Activated CD8-positive, alpha-beta T cell treated with anti-CD3 and anti-CD28 coated beads, Interleukin-2, amount 10 ng/mL, durations not matched to agents 7 days and 5 days (primary cell): ENCODE measurements at regions not wholly inside any gene's neighbourhood (a gene's known extent, or its start where the extent isn't known, plus 50 kb on each side); places are given as distances from the start of the nearest gene placed in this dataset.

Experiments used
- ATAC-seq: fragments of 150-1000 bp; cut with Tn5 transposase; one replicate; pipeline ENCODE4 v1.10.0; 2021; ENCODE audit warnings: moderate library complexity
- CTCF ChIA-PET: fragments of 350-600 bp; sonication (Branson Sonifier 250); formaldehyde crosslinking; loops from one replicate; lab custom pipeline; 2021; ENCODE audit warnings: antibody characterized with exemption; lab: Charles Lee
- POLR2A ChIA-PET: fragments of 350-600 bp; sonication (Branson Sonifier 250); formaldehyde crosslinking; loops from one replicate; lab custom pipeline; 2021; ENCODE audit warnings: antibody characterized with exemption; lab: Charles Lee
- DNase-seq: peaks from one replicate; pipeline ENCODE4 v3.0.0-alpha.2; 2020
- H3K27ac Mint-ChIP-seq: one replicate; pipeline ENCODE4 v1.8.0; 2021; ENCODE audit warnings: mild to moderate bottlenecking, mixed read lengths
- H3K27me3 Mint-ChIP-seq: one replicate; pipeline ENCODE4 v1.8.0; 2021; ENCODE audit warnings: low read depth, mixed read lengths
- H3K36me3 Mint-ChIP-seq: one replicate; pipeline ENCODE4 v1.8.0; 2021; ENCODE audit warnings: low read depth, mixed read lengths
- H3K4me1 Mint-ChIP-seq: one replicate; pipeline ENCODE4 v1.8.0; 2021; ENCODE audit warnings: low read depth, mixed read lengths
- H3K4me3 Mint-ChIP-seq: one replicate; pipeline ENCODE4 v1.8.0; 2021; ENCODE audit warnings: mild to moderate bottlenecking, mixed read lengths
- H3K9me3 Mint-ChIP-seq: one replicate; pipeline ENCODE4 v1.8.0; 2022; ENCODE audit warnings: mixed read lengths; ENCODE audit not compliant: insufficient read depth

DNA sequence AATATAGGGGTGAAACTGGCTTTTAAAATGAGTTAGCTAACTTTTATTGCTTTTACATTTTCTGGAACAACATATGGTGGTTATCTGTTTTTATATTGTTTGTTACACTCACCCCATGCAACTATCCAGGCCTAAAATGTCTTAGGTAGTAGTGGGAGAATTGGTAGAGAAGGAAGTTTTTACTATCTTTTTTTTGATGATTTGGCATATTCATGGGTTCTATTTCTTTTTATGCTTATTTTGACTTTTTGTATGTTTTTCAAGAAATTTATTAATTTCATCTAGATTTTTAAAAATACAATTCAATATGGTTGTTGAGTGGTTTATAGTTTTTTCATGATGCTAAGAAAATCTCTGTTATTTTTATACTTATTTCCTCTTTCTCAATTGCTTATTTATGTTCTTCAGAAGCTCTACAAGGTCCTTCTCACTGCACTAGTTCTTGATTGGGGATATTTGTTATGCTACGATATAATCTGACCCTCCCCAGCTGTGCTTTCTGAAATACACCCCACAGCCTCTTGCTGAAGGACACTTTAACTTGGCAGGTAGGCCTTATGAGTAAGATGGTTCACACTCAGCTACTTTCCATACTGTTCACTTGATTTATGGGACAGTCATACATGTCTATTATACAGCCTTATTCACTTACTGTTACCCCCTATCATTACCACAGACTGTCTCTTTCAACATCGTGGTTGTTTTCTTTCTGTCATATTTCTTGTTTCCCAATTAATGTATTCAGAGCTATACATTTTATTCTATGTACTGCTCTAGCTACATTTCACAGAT, 431.2 kb downstream of the METTL15 start:
- H3K4me1 Mint-ChIP-seq = no peaks in the 10 kb centered on the region
- no peak overlapping the region for H3K4me3 Mint-ChIP-seq
- no peaks in the 10 kb centered on the region for H3K9me3 Mint-ChIP-seq
- no peaks in the 10 kb centered on the region for H3K27me3 Mint-ChIP-seq
- no peak overlapping the region for H3K27ac Mint-ChIP-seq
- ChIA-PET POLR2A (no interaction called here), CTCF (interaction anchor here (0.6 to 1.3 kb wide), 2 partner anchors 9 to 16 kb away, joined by 3 read pairs; no protein-coding TSS in a partner anchor)
- ATAC-seq = no peak
- H3K36me3 Mint-ChIP-seq = no peaks in the 10 kb centered on the region
- no peak for DNase-seq

- ATAC-seq (no peak), DNase-seq (no peak)
- no peaks in the 10 kb centered on the region for H3K36me3 Mint-ChIP-seq
- POLR2A ChIA-PET = no interaction called here
- CTCF ChIA-PET = no interaction called here
- no peaks in the 10 kb centered on the region for H3K27me3 Mint-ChIP-seq
- H3K4me3 Mint-ChIP-seq = no peak overlapping the region
- H3K27ac Mint-ChIP-seq = no peak overlapping the region
- H3K4me1 Mint-ChIP-seq = no peaks in the 10 kb centered on the region
- H3K9me3 Mint-ChIP-seq = no peaks in the 10 kb centered on the region
Observed at GRCh38 chr11:28537822-28538221, 429.6 kb downstream of the METTL15 start.

- ATAC-seq (no peak), DNase-seq (no peak)
- no peak overlapping the region for H3K4me3 Mint-ChIP-seq
- ChIA-PET CTCF (no interaction called here), POLR2A (no interaction called here)
- no peak overlapping the region for H3K27ac Mint-ChIP-seq
- H3K27me3 Mint-ChIP-seq = no peaks in the 10 kb centered on the region
- H3K9me3 Mint-ChIP-seq = no peaks in the 10 kb centered on the region
- no peaks in the 10 kb centered on the region for H3K36me3 Mint-ChIP-seq
- H3K4me1 Mint-ChIP-seq = no peaks in the 10 kb centered on the region
Observed at GRCh38 chr11:28536504-28537267, 428.5 kb downstream of the METTL15 start.

GRCh38 chr11:28535677-28536076, 427.5 kb downstream of the METTL15 start:
- POLR2A ChIA-PET = no interaction called here
- ATAC-seq (no peak), DNase-seq (no peak)
- Mint-ChIP-seq H3K27ac (no peak overlapping the region), H3K4me1 (no peaks in the 10 kb centered on the region), H3K4me3 (no peak overlapping the region), H3K27me3 (no peaks in the 10 kb centered on the region), H3K36me3 (no peaks in the 10 kb centered on the region), H3K9me3 (no peaks in the 10 kb centered on the region)
- CTCF ChIA-PET = no interaction called here

DNA sequence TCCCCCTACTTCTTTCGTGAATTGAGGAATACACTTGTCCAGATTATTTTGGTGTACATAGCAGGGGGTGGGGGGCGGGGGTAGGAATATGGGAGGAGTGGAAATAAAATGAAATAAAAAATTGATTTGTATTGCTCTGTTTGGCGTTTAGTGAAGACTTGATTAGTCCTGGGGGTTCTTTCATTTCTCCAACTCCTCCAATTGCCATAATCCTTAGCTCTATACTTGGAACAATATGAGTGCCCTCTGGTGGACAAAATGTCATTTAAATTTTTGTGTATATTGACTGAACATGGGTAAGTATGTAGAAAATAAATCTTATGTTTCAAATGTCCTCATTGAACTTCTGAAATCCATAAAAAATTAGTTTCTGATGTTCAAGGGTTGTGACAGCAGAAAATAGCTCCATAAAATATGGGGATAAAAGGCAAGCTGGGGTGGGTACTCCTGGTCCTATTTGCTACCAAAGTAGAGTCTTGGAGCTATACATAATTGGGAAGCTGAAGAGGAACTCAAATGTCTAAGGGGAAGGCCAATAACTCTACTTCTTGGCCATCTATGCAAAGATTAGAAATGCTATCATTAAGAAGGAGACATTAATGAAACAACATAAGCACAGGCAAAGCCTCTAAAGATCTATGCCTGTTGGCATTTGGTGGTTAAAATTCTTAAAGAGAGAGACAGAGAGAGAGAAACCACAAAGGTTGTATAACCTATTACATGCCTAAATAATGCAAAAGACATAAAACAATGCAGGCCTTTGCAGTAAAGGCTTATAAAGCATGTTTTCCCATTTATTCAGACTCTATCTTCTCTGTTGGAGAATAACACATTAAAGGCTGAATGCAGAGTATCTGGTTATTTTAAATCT, 421.6 kb downstream of the METTL15 start:
- ChIA-PET CTCF (interaction anchor here (1.7 to 3.3 kb wide), 3 partner anchors 690 to 830 kb away, joined by 3 to 38 read pairs (median 8); partner anchors contain the start of gene BDNF), POLR2A (no interaction called here)
- Mint-ChIP-seq H3K9me3 (peaks cover 3% of the 10 kb centered on the region), H3K27me3 (no peaks in the 10 kb centered on the region), H3K4me1 (no peaks in the 10 kb centered on the region), H3K4me3 (no peak overlapping the region), H3K36me3 (no peaks in the 10 kb centered on the region), H3K27ac (no peak overlapping the region)
- no peak for DNase-seq
- ATAC-seq = no peak

DNA sequence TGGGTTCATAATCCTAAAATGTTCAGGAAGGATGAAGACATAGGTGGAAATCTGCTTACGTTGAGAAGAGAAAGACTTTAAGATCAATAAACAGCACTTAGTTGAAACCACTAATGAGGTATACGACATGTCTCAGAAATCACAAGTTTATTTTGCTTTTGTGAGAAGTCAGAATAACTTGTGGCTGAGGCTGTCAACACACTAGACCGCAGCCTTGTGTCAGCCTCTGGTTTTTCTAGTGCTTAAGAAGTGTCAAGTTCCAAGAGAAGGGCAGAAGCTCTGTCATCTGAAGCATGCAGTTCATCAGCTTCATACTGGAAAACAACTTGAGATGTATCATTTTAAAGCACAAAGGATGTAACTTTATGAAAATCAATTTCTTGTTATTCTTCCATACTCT, 420.9 kb downstream of the METTL15 start:
- no peak for ATAC-seq
- Mint-ChIP-seq H3K4me3 (no peak overlapping the region), H3K36me3 (no peaks in the 10 kb centered on the region), H3K27me3 (no peaks in the 10 kb centered on the region), H3K9me3 (peaks cover 3% of the 10 kb centered on the region), H3K27ac (no peak overlapping the region), H3K4me1 (no peaks in the 10 kb centered on the region)
- ChIA-PET POLR2A (no interaction called here), CTCF (interaction anchor here (1.0 to 3.3 kb wide), 4 partner anchors 689 to 834 kb away, joined by 3 to 38 read pairs (median 6); partner anchors contain the start of gene BDNF)
- DNase-seq = no peak

- no peak overlapping the region for H3K4me3 Mint-ChIP-seq
- no peak for DNase-seq
- H3K36me3 Mint-ChIP-seq = no peaks in the 10 kb centered on the region
- H3K27ac Mint-ChIP-seq = no peak overlapping the region
- peaks cover 3% of the 10 kb centered on the region for H3K9me3 Mint-ChIP-seq
- no peaks in the 10 kb centered on the region for H3K4me1 Mint-ChIP-seq
- ATAC-seq = no peak
- no peaks in the 10 kb centered on the region for H3K27me3 Mint-ChIP-seq
- ChIA-PET CTCF (interaction anchor here (1.0 to 3.3 kb wide), 3 partner anchors 689 to 833 kb away, joined by 3 to 38 read pairs (median 8); partner anchors contain the start of gene BDNF), POLR2A (no interaction called here)
Observed at GRCh38 chr11:28528217-28528616, 420.0 kb downstream of the METTL15 start.

DNA sequence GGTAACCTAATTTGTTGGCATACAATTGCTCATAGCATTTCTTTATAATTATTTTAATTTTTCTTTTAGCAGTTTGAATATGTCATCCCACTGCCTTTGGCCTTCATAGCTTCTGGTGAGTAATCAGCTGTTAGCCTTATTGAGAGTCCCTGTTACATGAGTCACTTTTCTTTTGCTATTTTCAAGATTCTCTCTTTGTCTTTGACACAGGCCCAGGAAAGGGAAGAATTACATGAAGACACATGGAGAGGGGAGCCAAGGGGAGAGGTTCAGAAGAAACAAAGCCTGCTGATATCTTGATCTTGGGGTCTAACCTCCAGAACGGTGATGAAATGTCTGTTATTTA, 418.2 kb downstream of the METTL15 start:
- Mint-ChIP-seq H3K27ac (no peak overlapping the region), H3K4me3 (no peak overlapping the region), H3K36me3 (no peaks in the 10 kb centered on the region), H3K9me3 (peaks cover 3% of the 10 kb centered on the region), H3K4me1 (no peaks in the 10 kb centered on the region), H3K27me3 (no peaks in the 10 kb centered on the region)
- no peak for DNase-seq
- ATAC-seq = no peak
- CTCF ChIA-PET = no interaction called here
- POLR2A ChIA-PET = no interaction called here

DNA sequence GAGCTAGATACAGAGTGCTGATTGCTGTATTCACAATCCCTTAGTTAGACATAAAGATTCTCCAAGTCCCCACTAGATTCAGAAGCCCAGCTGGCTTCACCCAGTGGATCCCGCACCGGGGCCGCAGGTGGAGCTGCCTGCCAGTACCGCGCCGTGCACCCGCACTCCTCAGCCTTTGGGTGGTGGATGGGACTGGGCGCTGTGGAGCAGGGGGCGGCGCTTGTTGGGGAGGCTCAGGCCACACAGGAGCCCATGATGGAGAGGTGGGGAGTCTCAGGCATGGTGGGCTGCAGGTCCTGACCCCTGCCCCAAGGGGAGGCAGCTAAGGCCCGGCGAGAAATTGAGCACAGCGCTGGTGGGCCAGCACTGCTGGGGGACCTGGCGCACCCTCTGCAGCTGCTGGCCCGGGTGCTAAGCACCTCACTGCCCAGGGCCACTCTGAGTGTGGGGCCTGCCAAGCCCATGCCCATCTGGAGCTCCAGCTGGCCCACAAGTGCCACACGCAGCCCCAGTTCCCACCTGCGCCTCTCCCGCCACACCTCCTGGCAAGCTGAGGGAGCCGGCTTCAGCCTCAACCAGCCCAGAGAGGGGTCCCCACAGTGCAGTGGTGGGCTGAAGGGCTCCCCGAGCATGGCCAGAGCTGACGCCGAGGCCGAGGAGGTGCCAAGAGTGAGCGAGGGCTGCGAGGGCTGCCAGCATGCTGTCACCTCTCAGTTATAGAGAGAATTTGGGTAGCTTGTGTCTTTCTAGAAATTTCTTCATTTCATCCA, 417.6 kb downstream of the METTL15 start:
- no peak for ATAC-seq
- CTCF ChIA-PET = no interaction called here
- no peaks in the 10 kb centered on the region for H3K36me3 Mint-ChIP-seq

DNA sequence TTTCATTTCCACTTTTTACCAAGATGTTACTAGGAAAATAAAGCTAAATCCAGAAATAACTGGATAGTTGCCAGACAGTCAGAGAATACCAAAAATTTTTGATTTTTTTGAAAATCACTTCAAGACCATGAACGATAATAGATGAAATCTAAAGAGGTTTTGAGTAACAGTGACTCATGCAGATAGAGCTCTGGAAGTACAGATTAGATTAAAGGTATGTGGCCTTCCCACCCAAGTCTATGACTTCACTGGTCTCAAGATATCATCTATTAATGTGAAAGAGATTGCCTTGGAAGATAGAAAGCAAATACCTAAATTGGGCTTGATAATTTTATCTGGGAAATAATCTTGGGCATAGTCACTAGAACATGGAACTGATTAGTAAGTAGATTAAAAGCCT, 415.9 kb downstream of the METTL15 start:
- Mint-ChIP-seq H3K9me3 (peaks cover 3% of the 10 kb centered on the region), H3K4me3 (no peak overlapping the region), H3K36me3 (no peaks in the 10 kb centered on the region), H3K27ac (no peak overlapping the region), H3K4me1 (no peaks in the 10 kb centered on the region), H3K27me3 (no peaks in the 10 kb centered on the region)
- CTCF ChIA-PET = no interaction called here
- DNase-seq (no peak), ATAC-seq (no peak)
- POLR2A ChIA-PET = no interaction called here

More for the DNA sequence above, 417.6 kb downstream of the METTL15 start:
- no peaks in the 10 kb centered on the region for H3K27me3 Mint-ChIP-seq
- H3K9me3 Mint-ChIP-seq = peaks cover 3% of the 10 kb centered on the region
- no peaks in the 10 kb centered on the region for H3K4me1 Mint-ChIP-seq
- no peak overlapping the region for H3K27ac Mint-ChIP-seq
- POLR2A ChIA-PET = no interaction called here
- DNase-seq = no peak
- no peak overlapping the region for H3K4me3 Mint-ChIP-seq

DNA sequence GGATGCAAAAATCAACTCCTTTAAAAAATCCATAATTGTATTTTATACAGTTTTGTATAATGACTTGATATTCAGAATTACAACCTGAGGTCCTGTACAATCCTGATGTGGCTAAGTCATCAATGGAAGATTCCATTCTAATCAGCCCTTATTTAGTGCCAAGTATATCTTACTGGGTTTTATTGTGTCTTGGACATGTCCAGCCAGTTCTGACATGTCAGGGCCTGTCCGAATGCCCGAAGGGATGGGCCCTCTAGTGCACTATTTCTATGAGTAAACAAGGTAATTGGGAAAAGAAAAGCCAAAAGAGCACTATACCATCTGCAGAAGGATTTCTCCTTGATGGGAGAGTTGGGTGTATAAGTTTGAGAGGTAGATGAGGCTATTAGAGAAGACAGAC, 412.9 kb downstream of the METTL15 start:
- no peak for ATAC-seq
- Mint-ChIP-seq H3K4me3 (no peak overlapping the region), H3K9me3 (no peaks in the 10 kb centered on the region), H3K4me1 (no peaks in the 10 kb centered on the region), H3K27me3 (no peaks in the 10 kb centered on the region), H3K27ac (no peak overlapping the region), H3K36me3 (no peaks in the 10 kb centered on the region)
- POLR2A ChIA-PET = no interaction called here
- CTCF ChIA-PET = no interaction called here
- no peak for DNase-seq
